Hypothalamus (tissue), 51 donors: ENCODE measurements at regions not wholly inside any gene's neighbourhood (a gene's known extent, or its start where the extent isn't known, plus 50 kb on each side); places are given as distances from the start of the nearest gene placed in this dataset.

Experiments used
- DNase-seq, 51 donors: peaks; one replicate each; lab custom pipeline; 2025; lab: John Stamatoyannopoulos, UW

GRCh38 chr13:99862244-99862643 is 109.3 kb downstream of the ZIC5 start:
- DNase-seq = no peak

GRCh38 chr13:99861771-99862170 is 109.8 kb downstream of the ZIC5 start:
- no peak for DNase-seq

- DNase-seq = no peak
Measured at GRCh38 chr13:99860745-99861144, 110.8 kb downstream of the ZIC5 start.

GRCh38 chr13:99859178-99860177 is 112.1 kb downstream of the ZIC5 start:
- no peak for DNase-seq

GRCh38 chr13:99857738-99858137 is 113.8 kb downstream of the ZIC5 start:
- no peak for DNase-seq

GRCh38 chr13:99855526-99856420 is 115.8 kb downstream of the ZIC5 start:
- DNase-seq = no peak

- DNase-seq = no peak
Measured at GRCh38 chr13:99854366-99854765, 117.2 kb downstream of the ZIC5 start.

- DNase-seq = no peak
Measured at GRCh38 chr13:99847318-99847750, 124.2 kb downstream of the ZIC5 start.

- no peak for DNase-seq
Measured at GRCh38 chr13:99845161-99845874, 126.2 kb downstream of the ZIC5 start.

- no peak for DNase-seq
Measured at GRCh38 chr13:99844421-99844820, 127.1 kb downstream of the ZIC5 start.

- no peak for DNase-seq
Measured at GRCh38 chr13:99843872-99844271, 127.7 kb downstream of the ZIC5 start.

GRCh38 chr13:99842405-99842804 is 129.2 kb downstream of the ZIC5 start:
- no peak for DNase-seq

- no peak for DNase-seq
Measured at GRCh38 chr13:99836291-99836690, 135.3 kb downstream of the ZIC5 start.

GRCh38 chr13:99835442-99835841 is 136.1 kb downstream of the ZIC5 start:
- no peak for DNase-seq

- DNase-seq = no peak
Measured at GRCh38 chr13:99834246-99834645, 137.3 kb downstream of the ZIC5 start.

GRCh38 chr13:99832347-99832746 is 139.2 kb downstream of the ZIC5 start:
- no peak for DNase-seq

GRCh38 chr13:99830931-99831330 is 140.6 kb downstream of the ZIC5 start:
- DNase-seq = no peak

- no peak for DNase-seq
Measured at GRCh38 chr13:99829593-99830239, 141.9 kb downstream of the ZIC5 start.

GRCh38 chr13:99829161-99829560 is 142.4 kb downstream of the ZIC5 start:
- no peak for DNase-seq

GRCh38 chr13:99828735-99829134 is 142.8 kb downstream of the ZIC5 start:
- no peak for DNase-seq
